ENCODE measurements at regions not wholly inside any gene's neighbourhood (a gene's known extent, or its start where the extent isn't known, plus 50 kb on each side); places are given as distances from the start of the nearest gene placed in this dataset.

- Histone ChIP-seq H3K79me2 (ENCODE audit: low read depth) (no peaks in the 10 kb centered on the region), H3K4me2 (no peak overlapping the region), H4K20me1 (ENCODE audit: insufficient read depth) (no peaks in the 10 kb centered on the region), H3K27ac (no peak overlapping the region), H3K27me3 (ENCODE audit: insufficient read depth, low read depth) (no peaks in the 10 kb centered on the region), H3K4me1 (replicated peaks; ENCODE audit: insufficient read depth) (no peaks in the 10 kb centered on the region), H3F3A (ENCODE audit: insufficient read depth, low read depth) (no peaks in the 10 kb centered on the region), H3K36me3 (ENCODE audit: low read depth) (no peaks in the 10 kb centered on the region), H2AFZ (no peak overlapping the region), H3K9me3 (ENCODE audit: insufficient read depth, low read depth) (no peaks in the 10 kb centered on the region), H3K9me2 (ENCODE audit: insufficient read depth) (no peaks in the 10 kb centered on the region), H3K4me3 (no peak overlapping the region)
- POLR2A ChIA-PET (ENCODE audit: unreplicated experiment) = interaction anchor here (0.6 kb wide), 1 partner anchor 241 kb away, joined by 6 read pairs; no protein-coding TSS in a partner anchor
- no peak for TF ChIP-seq CTCF (conservative IDR thresholded peaks at IDR 0.05)
- TF ChIP-seq EZH2 (IDR thresholded peaks at IDR 0.05; ENCODE audit: low read depth) = no peak
- intact Hi-C loops (cut with micrococcal nuclease; ENCODE audit: unreplicated experiment) = no loop called here
- CTCF ChIA-PET = no interaction called here
- DNase-seq = no peak
- no TSS peak for BruUV-seq (replicated peaks)
These were observed 187.5 kb upstream of the ACVR2A start for GRCh38 chr2:147657086-147658000.

- POLR2A ChIA-PET (ENCODE audit: unreplicated experiment) = no interaction called here
- intact Hi-C loops (cut with micrococcal nuclease; ENCODE audit: unreplicated experiment) = no loop called here
These were observed 194.8 kb upstream of the ACVR2A start for GRCh38 chr2:147649998-147650397.

GRCh38 chr2:147649286-147649685 lies 195.5 kb upstream of the ACVR2A start:
- no peak for DNase-seq
- ChIA-PET POLR2A (ENCODE audit: unreplicated experiment) (interaction anchor here (0.6 kb wide), 1 partner anchor 46 kb away, joined by 7 read pairs; no protein-coding TSS in a partner anchor), CTCF (no interaction called here)
- Histone ChIP-seq H3K4me2 (no peak overlapping the region), H4K20me1 (ENCODE audit: insufficient read depth) (no peaks in the 10 kb centered on the region), H3K4me1 (replicated peaks; ENCODE audit: insufficient read depth) (no peaks in the 10 kb centered on the region), H3K9me2 (ENCODE audit: insufficient read depth) (no peaks in the 10 kb centered on the region), H3K4me3 (no peak overlapping the region), H3K27me3 (ENCODE audit: insufficient read depth, low read depth) (no peaks in the 10 kb centered on the region), H3K9me3 (ENCODE audit: insufficient read depth, low read depth) (no peaks in the 10 kb centered on the region), H3K36me3 (ENCODE audit: low read depth) (no peaks in the 10 kb centered on the region), H2AFZ (no peak overlapping the region), H3K27ac (no peak overlapping the region), H3F3A (ENCODE audit: insufficient read depth, low read depth) (no peaks in the 10 kb centered on the region), H3K79me2 (ENCODE audit: low read depth) (no peaks in the 10 kb centered on the region)
- no peak for TF ChIP-seq CTCF (conservative IDR thresholded peaks at IDR 0.05)
- no peak for TF ChIP-seq EZH2 (IDR thresholded peaks at IDR 0.05; ENCODE audit: low read depth)
- BruUV-seq (replicated peaks) = no TSS peak
- intact Hi-C loops (cut with micrococcal nuclease; ENCODE audit: unreplicated experiment) = no loop called here

More at GRCh38 chr2:147649998-147650397, 194.8 kb upstream of the ACVR2A start:
- Histone ChIP-seq H3K27me3 (ENCODE audit: insufficient read depth, low read depth) (no peaks in the 10 kb centered on the region), H2AFZ (no peak overlapping the region), H3K36me3 (ENCODE audit: low read depth) (no peaks in the 10 kb centered on the region), H3K4me3 (no peak overlapping the region), H3K27ac (no peak overlapping the region), H3K4me1 (replicated peaks; ENCODE audit: insufficient read depth) (no peaks in the 10 kb centered on the region), H3K9me2 (ENCODE audit: insufficient read depth) (no peaks in the 10 kb centered on the region), H3F3A (ENCODE audit: insufficient read depth, low read depth) (no peaks in the 10 kb centered on the region), H4K20me1 (ENCODE audit: insufficient read depth) (no peaks in the 10 kb centered on the region), H3K79me2 (ENCODE audit: low read depth) (no peaks in the 10 kb centered on the region), H3K9me3 (ENCODE audit: insufficient read depth, low read depth) (no peaks in the 10 kb centered on the region), H3K4me2 (no peak overlapping the region)
- DNase-seq = no peak
- CTCF ChIA-PET = no interaction called here
- BruUV-seq (replicated peaks) = no TSS peak
- TF ChIP-seq CTCF (conservative IDR thresholded peaks at IDR 0.05) (no peak), EZH2 (IDR thresholded peaks at IDR 0.05; ENCODE audit: low read depth) (no peak)
